HCT116 (cell line): ENCODE measurements at regions not wholly inside any gene's neighbourhood (a gene's known extent, or its start where the extent isn't known, plus 50 kb on each side); places are given as distances from the start of the nearest gene placed in this dataset.

ENCODE experiments used
- ATAC-seq: fragments of 200-7000 bp; cut with Tn5 transposase; 2 replicates; pipeline ENCODE4 v1.9.1; 2020; ENCODE audit warnings: mild to moderate bottlenecking, moderate library complexity
- BruUV-seq: library from RNA; stranded (reverse); fragments of 400-500 nt; replicated peaks from 2 replicates; lab custom pipeline; 2021; lab: Mats Ljungman, UMichigan
- CTCF ChIA-PET: fragments of 300-600 bp; sonication (Branson Sonifier 250); formaldehyde crosslinking; loops from one replicate; lab custom pipeline; 2021; ENCODE audit warnings: antibody characterized with exemption; lab: Charles Lee
- POLR2A ChIA-PET: fragments of 300-600, 350-600 bp; sonication (Branson Sonifier 250); formaldehyde crosslinking; loops from one replicate; lab custom pipeline; 2021; ENCODE audit warnings: antibody characterized with exemption; lab: Charles Lee
- RAD21 ChIA-PET, 2 experiments: fragments of 300-600 bp; sonication (Branson Sonifier 250); formaldehyde crosslinking; loops; one replicate each; lab custom pipeline; 2023; ENCODE audit warnings: low total read pairs in 2 of 2; ENCODE audit not compliant: uncharacterized antibody in 2 of 2, unreplicated experiment in 2 of 2, low non-redundant PET in 1 of 2; lab: Charles Lee
- DNase-seq: peaks from one replicate; pipeline ENCODE4 v3.0.0-alpha.2; 2010; ENCODE audit warnings: low read depth, low spot score
- H2AFZ ChIP-seq: fragments of 200-600 bp; shearing (Covaris generic), sonication (generic); 2 replicates; pipeline ENCODE4 v1.6.1; 2017; ENCODE audit warnings: low read depth, mixed run types, mixed read lengths, antibody characterized with exemption, low read length; ENCODE audit not compliant: poor library complexity, severe bottlenecking
- H3K27ac ChIP-seq: 2 replicates; pipeline ENCODE4 v1.5.1; 2012; ENCODE audit warnings: low read depth, low read length
- H3K27me3 ChIP-seq: fragments of 200-600 bp; sonication (generic); 2 replicates; pipeline ENCODE4 v1.6.1; 2016; ENCODE audit warnings: mixed run types, low read length, mixed read lengths; ENCODE audit not compliant: insufficient read depth
- H3K36me3 ChIP-seq, 2 experiments: fragments of 200-500 bp in 1 of 2; fragments of 200-600 bp in 1 of 2; sonication (Bioruptor generic) in 1 of 2; sonication (generic) in 1 of 2; 2 replicates each; pipeline versions ENCODE4 v1.5.1 to v1.6.1; 2014 to 2016; ENCODE audit warnings: low read length in 2 of 2, inconsistent platforms in 1 of 2, mixed read lengths in 1 of 2, mixed run types in 1 of 2; ENCODE audit not compliant: insufficient read depth in 2 of 2, control insufficient read depth in 1 of 2
- H3K4me1 ChIP-seq, 2 experiments: fragments of 200-600 bp in 1 of 2; sonication (generic) in 1 of 2; 2 replicates each; pipeline versions ENCODE4 v1.5.1 to v1.6.1; 2012 to 2017; ENCODE audit warnings: low read length in 2 of 2, inconsistent platforms in 1 of 2, mild to moderate bottlenecking in 1 of 2, mixed read lengths in 1 of 2, mixed run types in 1 of 2, moderate library complexity in 1 of 2; ENCODE audit not compliant: insufficient read depth in 2 of 2, control insufficient read depth in 1 of 2
- H3K4me2 ChIP-seq: fragments of 200-600 bp; sonication (generic); 2 replicates; pipeline ENCODE4 v1.6.1; 2017; ENCODE audit warnings: mixed run types, low read length, mixed read lengths
- H3K4me3 ChIP-seq, 2 experiments: fragments of 200-600 bp in 1 of 2; sonication (generic) in 1 of 2; replicated peaks in 1 of 2; 2 replicates each; pipeline ENCODE4 v1.5.1; 2011 to 2016; ENCODE audit warnings: low read length in 2 of 2, control low read depth in 1 of 2, low read depth in 1 of 2, mild to moderate bottlenecking in 1 of 2, mixed read lengths in 1 of 2, mixed run types in 1 of 2
- H3K79me2 ChIP-seq: fragments of 200-600 bp; sonication (generic); 2 replicates; pipeline ENCODE4 v1.6.1; 2017; ENCODE audit warnings: mild to moderate bottlenecking, mixed run types, low read length, moderate library complexity, mixed read lengths; ENCODE audit not compliant: insufficient read depth
- H3K9ac ChIP-seq: fragments of 200-600 bp; sonication (generic); 2 replicates; pipeline ENCODE4 v1.6.1; 2016; ENCODE audit warnings: low read length, mixed read lengths
- H3K9me2 ChIP-seq: fragments of 200-600 bp; sonication (generic), shearing (Covaris generic); 2 replicates; pipeline ENCODE4 v1.6.1; 2017; ENCODE audit warnings: mixed run types, mild to moderate bottlenecking, moderate library complexity; ENCODE audit not compliant: insufficient read depth
- H3K9me3 ChIP-seq, 2 experiments: fragments of 200-500 bp in 1 of 2; fragments of 200-600 bp in 1 of 2; sonication (Bioruptor generic) in 1 of 2; sonication (generic) in 1 of 2; 2 replicates each; pipeline ENCODE4 v1.6.1; 2014 to 2017; ENCODE audit warnings: low read length in 2 of 2, mixed read lengths in 2 of 2, inconsistent platforms in 1 of 2, low read depth in 1 of 2, mild to moderate bottlenecking in 1 of 2, mixed run types in 1 of 2, moderate library complexity in 1 of 2; ENCODE audit not compliant: control insufficient read depth in 1 of 2, insufficient read depth in 1 of 2
- H4K20me1 ChIP-seq: fragments of 200-600 bp; sonication (generic), shearing (Covaris generic); 2 replicates; pipeline ENCODE4 v1.6.1; 2017; ENCODE audit warnings: mixed run types, mild to moderate bottlenecking, moderate library complexity; ENCODE audit not compliant: insufficient read depth
- ATF3 ChIP-seq: IDR thresholded peaks from 2 replicates; pipeline ENCODE4 v1.6.1; 2012
- EGR1 ChIP-seq: IDR thresholded peaks from 2 replicates; pipeline ENCODE4 v1.6.1; 2012; ENCODE audit warnings: low read depth
- ELF1 ChIP-seq: IDR thresholded peaks from 2 replicates; pipeline ENCODE4 v1.6.1; 2012; ENCODE audit warnings: low read depth, borderline replicate concordance
- EZH2phosphoT487 ChIP-seq: fragments of 200-600 bp; IDR thresholded peaks from 2 replicates; pipeline ENCODE4 v1.6.1; 2018; ENCODE audit warnings: antibody characterized with exemption, borderline replicate concordance
- FOSL1 ChIP-seq: IDR thresholded peaks from 2 replicates; pipeline ENCODE4 v1.6.1; 2012; ENCODE audit warnings: low read depth
- JUND ChIP-seq: IDR thresholded peaks from 2 replicates; pipeline ENCODE4 v1.6.1; 2012
- MAX ChIP-seq: IDR thresholded peaks from 2 replicates; pipeline ENCODE4 v1.6.1; 2012
- POLR2A ChIP-seq: IDR thresholded peaks from 2 replicates; pipeline ENCODE4 v1.7.0; 2011; ENCODE audit warnings: borderline replicate concordance; ENCODE audit not compliant: insufficient read depth, insufficient read length; ENCODE audit errors: extremely low read depth
- POLR2AphosphoS5 ChIP-seq: IDR thresholded peaks from 2 replicates; pipeline ENCODE4 v1.6.1; 2011; ENCODE audit warnings: mild to moderate bottlenecking, low read depth, low read length, moderate library complexity
- RAD21 ChIP-seq: IDR thresholded peaks from 2 replicates; pipeline ENCODE4 v1.6.1; 2012; ENCODE audit warnings: low read depth, mild to moderate bottlenecking
- REST ChIP-seq: IDR thresholded peaks from 2 replicates; pipeline ENCODE4 v1.6.1; 2012; ENCODE audit warnings: low read depth
- SIN3A ChIP-seq: IDR thresholded peaks from 2 replicates; pipeline ENCODE4 v1.6.1; 2012; ENCODE audit warnings: low read depth
- SP1 ChIP-seq: IDR thresholded peaks from 2 replicates; pipeline ENCODE4 v1.6.1; 2012; ENCODE audit warnings: low read depth
- YY1 ChIP-seq: IDR thresholded peaks from 2 replicates; pipeline ENCODE4 v1.6.1; 2011; ENCODE audit warnings: low read length, low read depth, moderate library complexity, mild to moderate bottlenecking; ENCODE audit not compliant: insufficient replicate concordance; ENCODE audit errors: extremely low read depth
- ZBTB33 ChIP-seq: IDR thresholded peaks from 2 replicates; pipeline ENCODE4 v1.6.1; 2011; ENCODE audit warnings: mild to moderate bottlenecking, low read length, moderate library complexity; ENCODE audit not compliant: insufficient replicate concordance; ENCODE audit errors: extremely low read depth
- ZNF274 ChIP-seq: fragments of 200-500 bp; sonication (Bioruptor generic); IDR thresholded peaks from 2 replicates; pipeline ENCODE4 v1.6.1; 2014; ENCODE audit warnings: mild to moderate bottlenecking, low read depth, low read length, inconsistent platforms
- intact Hi-C: fragments of 100-400 bp; cut with micrococcal nuclease; formaldehyde crosslinking; loops from 2 replicates; pipeline ENCODE4 v1.10.0; 2022

GRCh38 chrX:94162971-94163370, 489.0 kb downstream of the FAM133A start:
- intact Hi-C loops: no loop called here
- H3K27me3 ChIP-seq: no peaks in the 10 kb centered on the region
- CTCF ChIA-PET: no interaction called here

More at GRCh38 chrX:94162971-94163370, 489.0 kb downstream of the FAM133A start:
- Histone ChIP-seq H3K9ac (no peak overlapping the region), H3K4me2 (no peak overlapping the region), H4K20me1 (no peaks in the 10 kb centered on the region), H3K9me2 (no peaks in the 10 kb centered on the region), H3K79me2 (no peaks in the 10 kb centered on the region), H3K36me3 (no peaks in the 10 kb centered on the region), H2AFZ (no peak overlapping the region), H3K9me3 (no peaks in the 10 kb centered on the region), H3K27ac (no peak overlapping the region), H3K4me1 (no peaks in the 10 kb centered on the region), H3K4me3 (no peak overlapping the region)
- no TSS peak for BruUV-seq
- RAD21 ChIA-PET: no interaction called here
- POLR2A ChIA-PET: no interaction called here
- DNase-seq: no peak
- TF ChIP-seq JUND (no peak), EZH2phosphoT487 (no peak), POLR2AphosphoS5 (no peak), FOSL1 (no peak), ATF3 (no peak), SIN3A (no peak), MAX (no peak), SP1 (no peak), EGR1 (no peak), POLR2A (no peak), ZBTB33 (no peak), YY1 (no peak), REST (no peak), ELF1 (no peak), RAD21 (no peak), ZNF274 (no peak)
- ATAC-seq: no peak
